ENCODE measurements at regions not wholly inside any gene's neighbourhood (a gene's known extent, or its start where the extent isn't known, plus 50 kb on each side); places are given as distances from the start of the nearest gene placed in this dataset.
"Not testable (repeated sequence)": the region's sequence is repeated elsewhere in the genome, so short reads cannot be mapped to it uniquely, and the experiment has no call there.

DNA sequence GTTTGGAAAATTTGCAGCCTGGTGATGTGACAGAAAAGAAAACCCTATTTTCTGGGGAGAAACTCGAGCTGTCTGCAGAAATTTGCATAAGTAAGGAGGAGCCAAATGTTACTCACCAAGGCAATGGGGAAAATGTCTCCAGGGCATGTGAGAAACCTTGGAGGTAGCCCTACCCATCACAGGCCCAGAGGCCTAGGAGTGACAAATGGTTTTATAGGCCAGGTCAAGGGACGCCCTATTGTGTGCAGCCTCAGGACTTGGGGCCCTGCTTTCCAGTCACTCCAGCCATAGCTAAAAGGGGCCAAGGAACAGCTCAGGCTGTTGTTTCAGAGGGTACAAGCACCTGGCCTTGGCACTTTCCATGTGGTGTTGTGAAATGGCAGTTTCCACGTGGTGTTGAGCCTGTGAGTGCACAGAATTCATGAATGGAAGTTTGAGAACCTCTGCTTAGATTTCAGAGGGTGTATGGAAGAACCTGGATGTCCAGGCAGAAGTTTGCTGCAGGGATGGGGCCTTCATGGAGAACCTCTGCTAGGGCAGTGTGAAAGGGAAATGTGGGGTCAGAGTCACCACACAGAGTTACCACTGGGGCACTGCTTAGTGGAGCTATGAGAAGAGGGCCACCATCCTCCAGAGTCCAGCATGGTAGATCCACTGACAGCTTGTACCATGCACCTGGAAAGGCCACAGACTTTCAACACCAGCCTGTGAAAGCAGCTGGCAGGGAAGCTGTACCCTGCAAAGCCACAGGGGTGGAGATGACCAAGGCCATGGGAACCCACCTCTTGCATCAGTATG lies 637.6 kb upstream of the EPHA5 start:
- no peak for FAIRE-seq
- no peak for DNase-seq (ENCODE audit: low spot score)

DNA sequence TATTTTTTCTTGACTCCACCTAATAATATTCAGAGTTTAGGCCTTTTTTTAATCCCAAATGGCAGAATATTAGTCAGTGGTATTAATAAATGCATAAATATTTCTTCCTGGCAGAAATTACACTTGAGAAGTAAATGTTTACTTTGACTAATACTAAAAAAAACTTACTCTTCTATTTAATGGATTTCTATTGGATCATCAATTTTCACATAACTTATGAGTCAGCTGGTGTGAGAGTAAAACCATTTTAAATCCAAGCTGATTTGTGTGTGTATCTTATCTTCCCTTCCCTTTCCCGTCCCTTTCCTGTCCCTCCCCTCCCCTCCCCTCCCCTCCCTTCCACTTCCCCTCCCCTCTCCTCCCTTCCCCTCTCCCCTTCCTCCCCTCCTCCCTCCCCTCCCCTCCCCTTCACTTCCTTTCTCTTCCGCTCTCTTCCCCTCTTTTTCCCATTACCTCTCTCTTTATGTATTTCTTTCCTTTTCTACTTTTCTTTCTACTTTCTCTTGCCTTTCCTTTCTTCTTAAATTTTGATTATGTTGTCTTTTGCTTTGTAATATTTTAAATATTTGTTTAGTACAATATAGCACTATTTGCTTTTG lies 630.1 kb upstream of the EPHA5 start:
- DNase-seq (ENCODE audit: low spot score) (no peak), FAIRE-seq (no peak)

DNA sequence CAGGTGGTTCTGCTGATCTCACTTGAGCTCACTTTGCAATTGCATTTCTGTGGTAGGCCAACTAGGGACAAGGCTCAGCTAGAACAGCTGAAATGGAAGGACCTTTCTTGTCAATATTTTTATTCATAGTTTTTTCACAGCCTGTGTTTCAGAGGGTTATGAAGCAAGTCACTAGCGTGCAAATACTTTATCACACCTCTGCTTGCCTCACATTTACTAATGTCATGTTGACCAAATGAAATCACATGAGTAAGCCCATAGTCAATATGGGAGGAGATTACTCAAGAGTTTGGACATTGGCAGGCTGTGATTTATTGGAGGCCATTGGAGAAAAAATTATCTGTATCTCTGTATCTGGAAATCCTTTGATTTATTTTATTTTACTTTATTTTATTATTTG lies 628.3 kb upstream of the EPHA5 start:
- FAIRE-seq (no peak), DNase-seq (ENCODE audit: low spot score) (no peak)

DNA sequence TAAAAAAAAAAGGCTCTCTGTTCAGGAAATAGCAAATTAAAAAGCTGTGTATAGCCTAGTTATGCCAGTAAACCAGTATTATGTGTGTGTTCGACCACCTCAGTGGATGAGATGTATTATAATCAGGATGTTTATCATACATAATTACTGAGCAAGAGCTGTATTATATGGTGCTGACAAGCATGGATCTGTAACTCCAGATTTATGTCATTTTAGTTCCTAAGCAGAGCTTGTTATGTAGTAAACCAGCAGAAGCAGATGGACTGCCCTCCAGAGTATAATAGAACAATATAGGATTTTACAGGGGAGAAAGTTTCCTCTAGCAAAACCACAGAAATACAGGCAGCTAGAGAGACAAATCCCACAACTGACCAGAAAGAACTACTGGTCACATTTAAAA lies 627.4 kb upstream of the EPHA5 start:
- DNase-seq (ENCODE audit: low spot score): no peak
- FAIRE-seq: no peak

DNA sequence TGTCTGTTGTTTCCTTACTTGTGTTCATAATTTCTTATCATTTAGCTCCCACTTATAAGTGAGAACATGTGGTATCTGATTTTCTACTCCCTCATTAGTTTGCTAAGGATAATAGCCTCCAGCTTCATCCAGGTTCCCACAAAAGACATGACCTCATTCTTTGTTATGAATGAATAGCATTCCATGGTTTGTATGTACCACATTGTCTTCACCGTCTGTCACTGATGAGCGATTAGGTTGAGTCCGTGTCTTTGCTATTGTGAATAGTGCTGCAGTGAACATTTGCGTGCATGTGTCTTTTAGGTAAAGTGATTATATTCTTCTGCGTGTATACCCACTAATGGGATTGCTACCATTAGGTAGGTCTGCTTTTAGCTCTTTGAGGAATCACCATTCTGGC lies 624.3 kb upstream of the EPHA5 start:
- FAIRE-seq: no peak
- no peak for DNase-seq (ENCODE audit: low spot score)

DNA sequence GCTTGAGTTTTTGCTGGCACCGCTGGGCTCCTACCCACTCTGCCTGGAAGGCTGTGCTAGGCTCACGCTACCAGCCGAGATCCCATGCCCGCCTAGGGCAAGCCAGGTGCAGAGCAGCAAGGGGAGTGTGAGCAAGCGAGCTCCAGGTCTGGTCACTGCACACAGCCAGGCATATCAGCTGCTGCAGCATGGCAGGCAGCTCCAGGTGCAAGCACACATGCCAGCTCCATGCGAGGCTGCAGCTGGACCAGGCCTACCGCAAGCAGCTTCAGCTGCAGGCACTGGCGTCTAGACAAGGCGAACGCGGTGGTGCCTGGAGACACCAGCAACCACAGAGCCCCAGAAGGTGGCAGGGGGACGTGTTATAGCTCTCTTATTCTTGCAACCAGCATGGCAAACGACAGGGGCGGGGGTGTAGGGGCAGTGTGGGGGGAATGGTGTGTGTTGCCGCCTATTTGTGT lies 614.7 kb upstream of the EPHA5 start:
- no peak for DNase-seq (ENCODE audit: low spot score)
- FAIRE-seq: no peak

DNA sequence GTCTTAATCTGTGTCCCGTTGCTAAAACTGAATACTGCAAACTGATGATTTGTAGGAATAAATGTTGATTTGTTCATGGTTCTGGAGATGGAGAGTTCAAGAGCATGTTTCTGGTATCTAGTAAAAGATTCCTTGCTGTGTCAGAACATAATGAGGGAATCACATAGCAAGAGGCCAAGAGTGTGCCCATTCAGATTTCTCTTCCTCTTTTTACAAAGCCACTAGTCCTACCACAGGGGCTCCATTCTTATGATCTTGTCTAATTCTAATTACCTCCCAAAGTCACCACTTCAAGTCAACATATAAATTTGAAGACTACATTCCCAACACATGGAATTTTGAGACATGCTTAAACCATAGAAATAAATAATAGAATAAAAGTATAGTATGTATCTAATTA lies 608.8 kb upstream of the EPHA5 start:
- DNase-seq (ENCODE audit: low spot score): no peak
- no peak for FAIRE-seq

DNA sequence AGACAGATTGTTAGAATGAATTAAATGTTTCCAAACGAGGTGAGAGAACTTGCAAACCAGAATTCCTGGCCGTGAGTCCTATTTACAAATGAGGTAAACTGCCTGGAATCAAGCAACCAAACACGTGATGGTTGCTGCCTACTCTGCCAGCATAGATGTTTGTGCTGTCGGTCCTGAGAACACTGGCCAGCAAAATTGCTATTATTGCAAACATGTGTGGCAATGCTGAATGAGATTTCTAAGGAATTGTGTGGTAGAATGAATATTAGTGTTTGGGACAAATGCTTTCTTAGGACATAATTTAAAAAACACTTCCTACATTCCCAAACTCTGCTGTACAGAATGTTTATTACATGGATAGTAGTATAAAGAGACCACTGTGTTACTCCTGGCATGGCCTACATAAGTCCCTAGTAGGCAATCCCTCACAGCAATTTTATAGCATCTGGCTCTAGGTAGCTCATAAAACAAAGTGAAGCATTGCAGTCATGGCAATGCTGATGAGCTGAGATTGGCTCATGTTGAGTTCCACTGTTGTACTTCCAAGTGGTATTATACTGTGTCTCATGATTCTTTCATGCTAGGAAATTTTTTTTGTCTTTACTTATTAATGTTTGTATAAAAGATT lies 605.2 kb upstream of the EPHA5 start:
- no peak for DNase-seq (ENCODE audit: low spot score)
- no peak for FAIRE-seq

DNA sequence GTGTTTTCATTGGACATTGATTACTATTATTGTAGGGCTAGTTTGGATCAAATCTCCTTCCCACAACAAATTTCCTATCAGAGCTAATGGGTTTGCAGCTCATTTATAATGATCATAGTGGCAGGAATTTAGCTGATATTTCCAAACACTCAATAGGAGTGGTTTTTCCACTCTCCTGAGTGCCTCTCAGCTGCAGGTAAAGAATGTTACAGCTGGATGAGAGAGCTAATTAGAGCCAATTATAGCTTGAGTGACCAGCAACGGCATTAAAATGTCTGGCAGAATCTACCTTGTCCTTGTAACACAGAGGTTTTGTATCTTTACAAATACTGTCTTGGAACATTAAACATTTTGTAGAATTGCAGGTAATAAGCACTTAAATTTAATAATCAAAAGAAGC lies 602.8 kb upstream of the EPHA5 start:
- no peak for DNase-seq (ENCODE audit: low spot score)
- FAIRE-seq: no peak

DNA sequence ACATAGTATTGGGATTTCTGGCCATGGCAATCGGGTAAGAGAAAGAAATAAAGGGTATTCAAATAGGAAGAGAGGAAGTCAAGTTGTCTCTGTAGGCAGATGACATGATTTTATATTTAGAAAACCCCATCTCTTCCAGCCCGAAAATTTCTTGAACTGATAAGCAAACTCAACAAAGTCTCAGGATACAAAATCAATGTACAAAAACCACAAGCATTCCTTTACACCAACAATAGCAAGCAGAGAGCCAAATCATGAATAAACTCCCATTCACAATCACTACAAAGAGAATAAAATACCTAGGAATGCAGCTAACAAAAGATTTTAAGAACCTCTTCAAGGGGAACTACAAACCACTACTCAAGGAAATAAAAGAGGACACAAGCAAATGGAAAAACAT lies 600.1 kb upstream of the EPHA5 start:
- not testable (repeated sequence) for FAIRE-seq; DNase-seq (ENCODE audit: low spot score)

DNA sequence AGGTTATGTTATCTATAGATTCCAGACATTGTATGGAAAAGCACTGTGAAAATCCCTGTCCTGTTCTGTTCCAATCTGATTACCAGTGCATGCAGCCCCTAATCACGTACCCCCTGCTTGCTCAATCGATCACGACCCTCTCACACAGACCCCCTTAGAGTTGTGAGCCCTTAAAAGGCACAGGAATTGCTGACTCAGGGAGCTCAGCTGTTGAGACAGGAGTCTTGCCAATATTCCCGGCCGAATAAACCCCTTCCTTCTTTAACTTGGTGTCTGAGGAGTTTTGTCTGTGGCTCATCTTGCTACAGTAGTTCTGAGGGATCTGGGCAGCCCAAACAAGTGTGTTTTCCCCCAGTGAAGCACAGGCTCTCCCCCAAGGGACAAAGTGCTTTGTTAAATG lies 596.3 kb upstream of the EPHA5 start:
- not testable (repeated sequence) for FAIRE-seq; DNase-seq (ENCODE audit: low spot score)

DNA sequence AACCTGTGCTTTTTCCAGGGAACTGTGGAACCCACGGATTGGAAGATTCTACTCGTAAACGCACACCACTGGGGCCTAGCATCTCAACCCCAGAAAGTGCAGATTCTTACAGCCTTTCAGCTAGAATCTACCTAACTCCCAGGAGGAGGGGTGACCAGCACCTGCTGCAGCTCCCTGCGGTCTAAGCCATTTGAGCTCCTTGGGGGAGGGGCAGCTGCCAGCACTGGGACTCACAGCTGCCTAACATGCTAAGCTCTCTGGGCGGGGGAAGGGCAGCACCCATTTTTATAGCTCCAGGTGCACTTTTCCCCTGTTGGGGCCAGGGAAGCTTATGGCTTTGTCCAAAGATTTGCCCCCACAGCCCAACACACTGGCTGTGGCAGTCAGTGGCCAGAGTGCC lies 595.7 kb upstream of the EPHA5 start:
- DNase-seq (ENCODE audit: low spot score) (no peak), FAIRE-seq (no peak)

DNA sequence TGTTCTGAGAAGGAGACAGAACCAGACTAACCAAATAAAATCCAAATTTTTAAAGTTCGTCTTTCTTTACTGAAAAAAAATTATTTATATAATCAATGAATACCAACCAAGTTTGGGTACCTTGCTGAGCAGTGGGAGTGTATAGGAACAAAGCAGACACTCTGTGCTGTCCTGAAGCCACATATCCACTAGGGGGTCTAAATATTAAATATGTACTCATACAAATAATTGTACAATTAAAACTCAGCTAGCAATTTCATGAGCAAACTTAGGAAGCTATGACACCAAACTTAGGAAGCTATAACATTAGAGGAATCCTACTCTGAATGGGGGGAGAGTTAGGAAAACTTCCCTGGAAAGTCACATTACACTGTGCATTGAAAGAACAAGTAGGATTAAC lies 582.0 kb upstream of the EPHA5 start:
- DNase-seq (ENCODE audit: low spot score) (no peak), FAIRE-seq (no peak)

DNA sequence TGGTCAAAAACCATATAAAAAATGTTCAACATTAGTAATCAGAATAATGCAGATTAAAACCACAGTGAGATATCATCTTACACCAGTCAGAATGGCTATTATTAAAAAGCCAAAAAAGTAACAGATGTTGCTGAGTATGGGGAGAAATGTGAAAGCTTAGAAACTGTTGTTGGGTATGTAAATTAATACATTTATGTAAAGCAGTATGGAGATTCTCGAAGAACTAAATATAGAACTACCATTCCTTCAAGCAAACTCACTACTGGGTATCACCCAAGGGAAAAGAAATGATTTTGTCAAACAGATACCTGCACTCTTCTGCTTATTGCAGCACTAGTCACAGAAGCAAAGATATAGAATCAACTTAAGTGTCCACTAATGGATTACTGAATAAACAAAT lies 576.4 kb upstream of the EPHA5 start:
- no peak for FAIRE-seq
- no peak for DNase-seq (ENCODE audit: low spot score)

DNA sequence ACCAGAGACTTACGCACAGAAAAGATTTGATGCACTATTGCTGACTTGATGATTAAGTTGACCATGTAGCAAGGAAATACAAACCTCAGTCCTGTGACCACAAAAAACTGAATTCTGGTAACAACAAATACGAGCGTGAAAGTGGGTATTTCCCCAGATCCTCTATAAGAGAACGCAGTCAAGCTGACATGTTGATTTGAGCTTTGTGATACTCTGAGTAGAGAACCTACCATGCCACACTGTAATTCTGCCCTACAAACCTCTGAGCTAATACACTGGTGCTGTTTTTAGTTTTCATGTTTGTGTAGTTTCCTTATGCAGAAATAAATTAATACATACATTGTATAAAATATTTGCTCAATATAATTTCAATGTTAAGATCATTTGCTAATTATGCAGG lies 565.6 kb upstream of the EPHA5 start:
- DNase-seq (ENCODE audit: low spot score) (no peak), FAIRE-seq (no peak)

DNA sequence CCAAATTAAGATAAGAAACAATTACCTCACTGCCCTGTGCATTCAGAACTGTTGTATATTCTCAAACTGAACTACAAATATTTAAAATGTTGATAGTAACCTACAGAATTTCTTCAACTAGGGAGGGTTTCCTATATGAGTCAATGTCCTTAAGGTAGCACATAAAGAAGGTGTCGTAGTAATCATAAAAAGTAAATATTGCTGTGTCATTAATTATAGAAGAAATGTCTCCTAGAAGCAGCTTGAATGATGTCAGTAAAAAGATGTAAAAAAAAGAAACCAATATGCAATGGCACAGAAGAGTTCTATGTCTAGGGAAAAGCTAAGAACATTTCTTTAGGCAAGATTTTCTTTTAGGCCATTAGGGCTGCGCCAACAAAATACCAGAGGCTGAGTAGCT lies 559.6 kb upstream of the EPHA5 start:
- DNase-seq (ENCODE audit: low spot score) (no peak), FAIRE-seq (no peak)

DNA sequence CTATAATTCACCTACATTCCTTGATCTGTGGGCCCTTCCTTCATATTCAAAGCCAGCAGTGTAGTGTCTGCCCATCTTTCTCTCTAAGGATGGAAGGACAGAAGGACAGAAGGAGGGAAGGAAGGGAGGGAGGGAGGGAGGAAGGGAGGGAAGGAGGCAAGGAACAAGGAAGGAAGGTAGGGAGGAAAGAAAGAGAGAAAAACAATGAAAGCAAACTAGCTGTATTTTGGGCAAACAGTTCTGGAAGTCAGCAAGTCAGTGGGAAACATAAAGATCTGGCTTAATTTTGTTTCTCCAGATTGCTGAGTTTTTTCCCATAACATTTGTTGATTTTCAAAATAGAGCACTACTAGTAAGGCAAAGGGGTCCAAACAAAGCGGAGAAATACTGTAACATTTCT lies 555.2 kb upstream of the EPHA5 start:
- FAIRE-seq (no peak), DNase-seq (ENCODE audit: low spot score) (no peak)

DNA sequence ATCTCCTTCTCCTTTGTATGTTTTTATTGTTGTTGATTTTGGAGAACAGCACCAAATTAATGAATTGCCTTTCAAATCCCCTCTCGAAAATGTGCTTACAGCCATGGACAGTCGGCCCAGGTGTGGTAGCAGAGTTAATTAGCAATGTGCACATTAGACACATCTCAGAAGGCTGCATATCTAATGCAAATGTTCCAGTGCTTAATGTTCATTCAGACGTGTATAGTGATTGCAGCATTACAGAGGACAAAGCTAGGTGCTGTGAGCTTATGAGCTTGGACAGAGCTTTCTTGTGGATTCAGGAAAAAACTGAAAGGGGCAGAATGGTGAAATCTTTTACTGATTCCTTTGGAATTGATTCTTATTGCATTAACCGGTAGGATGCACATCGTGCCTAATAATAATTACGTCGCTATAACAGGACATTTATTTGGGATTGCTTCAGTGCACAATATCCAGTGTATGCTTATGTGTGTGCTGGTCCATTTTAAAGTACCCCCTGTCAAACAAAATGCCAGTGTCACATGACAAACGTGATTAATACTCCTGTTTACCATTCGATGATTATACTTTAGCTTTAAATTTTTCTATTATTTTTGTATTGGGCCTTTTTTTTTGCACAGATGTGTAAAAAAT lies 552.9 kb upstream of the EPHA5 start:
- FAIRE-seq (no peak), DNase-seq (ENCODE audit: low spot score) (no peak)

DNA sequence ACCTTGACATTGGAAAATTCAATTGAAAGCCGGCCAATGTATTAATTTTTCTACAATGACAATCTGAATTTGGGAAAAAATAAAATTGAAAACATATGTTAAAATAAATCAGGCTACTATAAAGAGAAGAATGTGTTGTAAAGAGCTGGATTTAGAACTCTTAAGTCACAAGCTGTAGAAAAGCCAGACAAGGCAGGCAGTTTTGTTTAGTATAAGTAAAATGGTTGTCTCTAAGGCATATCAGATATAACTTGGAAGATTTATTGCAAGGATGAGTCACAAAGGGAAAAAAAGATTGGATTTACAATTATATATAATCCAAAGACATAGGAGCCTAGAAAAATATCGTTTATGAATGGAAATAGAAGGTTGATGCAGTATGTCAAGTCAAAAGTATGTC lies 549.1 kb upstream of the EPHA5 start:
- DNase-seq (ENCODE audit: low spot score) (no peak), FAIRE-seq (no peak)

DNA sequence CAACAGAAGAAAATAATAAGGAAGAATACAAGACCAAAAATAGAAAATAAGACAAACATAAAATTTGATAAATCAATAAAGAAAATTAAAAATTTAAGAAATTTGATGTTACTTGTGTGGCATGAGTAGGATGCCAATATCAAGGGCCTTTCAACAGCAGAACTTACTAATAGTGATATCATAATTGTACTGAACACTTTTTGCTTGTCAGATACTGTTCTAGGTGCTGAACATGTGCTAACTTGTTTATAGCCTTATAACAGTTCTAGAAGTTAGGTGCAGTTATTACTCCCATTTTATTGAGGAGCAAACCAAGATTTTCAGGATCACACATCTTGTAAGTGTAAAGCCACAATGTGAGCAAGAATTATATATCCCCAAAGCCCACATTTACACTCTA lies 546.0 kb upstream of the EPHA5 start:
- FAIRE-seq (no peak), DNase-seq (ENCODE audit: low spot score) (no peak)

DNA sequence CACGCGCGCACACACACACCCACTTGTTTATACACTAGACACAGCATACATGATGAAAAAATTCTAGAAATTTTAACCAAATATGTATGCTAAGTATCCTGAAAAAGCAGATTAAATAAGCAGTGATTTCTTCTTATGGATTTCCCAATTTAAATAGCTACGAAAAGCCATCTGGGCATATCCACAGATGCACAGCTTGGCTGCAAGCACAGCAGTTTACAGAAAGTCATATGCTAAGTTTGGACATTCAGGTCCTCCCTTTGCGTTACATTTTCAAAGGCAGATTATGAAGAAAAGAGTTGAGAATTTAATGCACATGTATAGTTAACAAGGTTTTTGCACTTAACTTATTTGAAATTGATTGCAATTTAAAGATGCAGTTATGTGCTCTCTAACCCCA lies 542.2 kb upstream of the EPHA5 start:
- FAIRE-seq (no peak), DNase-seq (ENCODE audit: low spot score) (no peak)

DNA sequence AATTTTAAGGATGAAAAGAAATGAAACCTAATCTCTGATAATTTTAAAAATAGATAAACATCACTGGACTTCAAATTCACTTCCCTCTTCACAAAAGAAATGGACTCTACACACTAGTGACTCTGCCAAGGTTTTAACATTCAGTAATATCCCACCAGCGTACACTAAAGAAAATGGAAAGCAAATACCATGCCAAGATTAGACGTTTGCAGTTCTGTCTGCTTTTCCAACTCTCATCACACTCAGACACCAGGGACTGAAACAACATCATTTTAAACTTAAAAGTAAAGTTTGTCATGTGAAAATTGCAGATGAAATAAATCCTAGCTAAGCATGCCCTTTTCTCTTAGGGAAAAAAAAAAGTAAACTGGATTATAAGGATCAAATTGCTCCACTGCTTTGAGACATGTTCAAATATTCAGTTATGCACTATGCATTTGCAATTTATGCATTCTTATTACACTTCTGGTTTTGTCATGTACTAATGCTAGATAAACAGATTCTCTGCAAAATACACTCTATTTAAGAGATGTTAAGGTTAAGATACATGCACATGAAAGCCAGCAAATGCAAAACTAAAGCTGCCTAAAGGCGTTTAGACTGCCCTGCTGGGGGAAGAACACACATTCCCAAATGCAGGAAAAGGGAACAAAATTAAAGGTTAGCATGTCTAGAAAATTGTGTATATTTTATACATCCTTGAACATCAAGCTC lies 534.4 kb upstream of the EPHA5 start:
- FAIRE-seq (no peak), DNase-seq (ENCODE audit: low spot score) (no peak)

Data from RCC 7860 (cell line).